A549 (cell line): ENCODE measurements at regions not wholly inside any gene's neighbourhood (a gene's known extent, or its start where the extent isn't known, plus 50 kb on each side); places are given as distances from the start of the nearest gene placed in this dataset.

Experiments
- BHLHE40 ChIP-seq: IDR thresholded peaks from 2 replicates; pipeline ENCODE4 v1.6.1; 2012; ENCODE audit warnings: low read depth, low read length, inconsistent platforms
- CEBPB ChIP-seq, 2 experiments: fragments of >200 bp in 1 of 2; sonication (Bioruptor Twin) in 1 of 2; formaldehyde crosslinking in 1 of 2; IDR thresholded peaks; 2 replicates each; pipeline ENCODE4 v1.6.1; 2012 to 2016
- CTCF ChIP-seq: fragments of >200 bp; sonication (Bioruptor Twin); formaldehyde crosslinking; IDR thresholded peaks from 3 replicates; pipeline ENCODE4 v1.5.1; 2016
- MAFK ChIP-seq: fragments of 450-650 bp; IDR thresholded peaks from 2 replicates; pipeline ENCODE4 v1.6.1; 2014; ENCODE audit not compliant: partially characterized antibody
- MAX ChIP-seq: IDR thresholded peaks from 2 replicates; pipeline ENCODE4 v1.6.1; 2012
- MYC ChIP-seq: IDR thresholded peaks from 2 replicates; pipeline ENCODE4 v1.6.1; 2012; ENCODE audit warnings: mild to moderate bottlenecking, inconsistent platforms, low read length, improper control_type of control experiment, borderline replicate concordance
- POLR2A ChIP-seq: IDR thresholded peaks from 2 replicates; pipeline ENCODE4 v1.6.1; 2012; ENCODE audit warnings: mild to moderate bottlenecking, low read length
- REST ChIP-seq: fragments of 200-600 bp; sonication (generic); IDR thresholded peaks from 2 replicates; pipeline ENCODE4 v1.6.1; 2016; ENCODE audit warnings: antibody characterized with exemption, mild to moderate bottlenecking, moderate library complexity

GRCh38 chr5:51661646-51662265, 278.5 kb downstream of the ISL1 start:
- TF ChIP-seq CTCF (no peak), POLR2A (no peak), MAX (no peak), MAFK (no peak), REST (no peak), MYC (no peak), CEBPB (IDR thresholded peaks at IDR 0.05) (no peak), BHLHE40 (no peak)
